Neural cell (in vitro differentiated cells): ENCODE measurements at regions not wholly inside any gene's neighbourhood (a gene's known extent, or its start where the extent isn't known, plus 50 kb on each side); places are given as distances from the start of the nearest gene placed in this dataset.

ENCODE experiments used
- CTCF ChIP-seq: fragments of 450-650 bp; IDR thresholded peaks from 2 replicates; pipeline ENCODE4 v1.5.1; 2014; ENCODE audit warnings: antibody characterized with exemption, mild to moderate bottlenecking, moderate library complexity; ENCODE audit not compliant: poor library complexity, severe bottlenecking
- EP300 ChIP-seq: fragments of 450-650 bp; conservative IDR thresholded peaks from 2 replicates; pipeline ENCODE4 v1.6.1; 2014; ENCODE audit warnings: antibody characterized with exemption, mild to moderate bottlenecking, moderate library complexity; ENCODE audit not compliant: poor library complexity, severe bottlenecking
- EZH2 ChIP-seq: fragments of 200-600, 300-800 bp; shearing (Covaris generic), sonication (generic); IDR thresholded peaks from 2 replicates; pipeline ENCODE4 v1.6.1; 2014; ENCODE audit warnings: antibody characterized with exemption, low read length, borderline replicate concordance, mild to moderate bottlenecking; ENCODE audit not compliant: insufficient read depth, poor library complexity, severe bottlenecking
- POLR2AphosphoS5 ChIP-seq: IDR thresholded peaks from 2 replicates; pipeline ENCODE4 v1.6.1; 2012
- RAD21 ChIP-seq: fragments of 450-650 bp; conservative IDR thresholded peaks from 2 replicates; pipeline ENCODE4 v1.6.1; 2014; ENCODE audit warnings: antibody characterized with exemption, mild to moderate bottlenecking, moderate library complexity
- REST ChIP-seq: IDR thresholded peaks from 2 replicates; pipeline ENCODE4 v1.6.1; 2012; ENCODE audit warnings: borderline replicate concordance
- SMC3 ChIP-seq: fragments of 450-650 bp; conservative IDR thresholded peaks from 2 replicates; pipeline ENCODE4 v1.6.1; 2014; ENCODE audit warnings: antibody characterized with exemption, mild to moderate bottlenecking, moderate library complexity; ENCODE audit not compliant: poor library complexity
- TAF1 ChIP-seq: IDR thresholded peaks from 2 replicates; pipeline ENCODE4 v1.6.1; 2012; ENCODE audit warnings: low read depth

DNA sequence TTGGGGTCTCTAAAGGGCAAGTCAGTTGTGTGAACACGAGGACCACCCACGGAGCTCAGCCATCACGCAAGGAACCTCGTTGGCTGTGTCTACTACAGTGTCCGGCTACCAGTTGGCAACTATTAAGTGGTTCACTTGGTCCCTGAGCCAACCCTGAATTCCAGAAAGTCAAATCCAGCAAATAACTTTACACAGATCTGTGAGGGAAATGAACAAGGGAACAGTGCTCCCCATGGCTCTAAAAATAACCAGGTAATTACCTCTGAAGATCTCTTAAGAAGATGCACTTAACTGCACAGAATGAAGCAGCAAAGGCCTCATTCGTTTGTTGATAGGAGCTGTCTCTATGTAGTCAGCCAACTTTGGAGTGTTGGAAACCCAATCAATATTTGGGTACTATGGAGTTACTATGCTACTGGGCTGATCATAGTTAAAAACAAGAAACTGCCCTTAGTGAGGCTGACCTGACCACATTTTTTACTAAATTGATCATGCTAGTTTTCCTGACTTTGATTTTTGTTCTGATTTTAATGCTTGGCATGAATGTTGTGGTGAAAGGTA is 219.1 kb upstream of the LRIG1 start:
- TF ChIP-seq CTCF (no peak), REST (no peak), POLR2AphosphoS5 (no peak), EP300 (no peak), SMC3 (no peak), EZH2 (no peak), RAD21 (no peak), TAF1 (no peak)
